GM13976 (cell line): ENCODE measurements at regions not wholly inside any gene's neighbourhood (a gene's known extent, or its start where the extent isn't known, plus 50 kb on each side); places are given as distances from the start of the nearest gene placed in this dataset.

Source experiments
- DNase-seq: peaks from one replicate; pipeline ENCODE4 v3.0.0; 2012; ENCODE audit warnings: low spot score
- CTCF ChIP-seq: IDR thresholded peaks from 2 replicates; pipeline ENCODE4 v1.5.1; 2012; ENCODE audit warnings: borderline replicate concordance, mild to moderate bottlenecking; ENCODE audit not compliant: insufficient read depth; ENCODE audit errors: extremely low read depth, missing control alignments, control extremely low read depth
- in situ Hi-C: fragments of 300-500 bp; cut with MboI; formaldehyde crosslinking; loops from one replicate; pipeline ENCODE4 v1.12.0; 2022; ENCODE audit warnings: low sequenced_read_pairs, mixed read lengths, inconsistent platforms; ENCODE audit not compliant: unreplicated experiment

GRCh38 chr4:60296386-60296785 lies 903.7 kb upstream of the ADGRL3 start:
- DNase-seq = no peak
- in situ Hi-C loops = no loop called here
- no peak for TF ChIP-seq CTCF

GRCh38 chr4:60313611-60314178 lies 886.4 kb upstream of the ADGRL3 start:
- in situ Hi-C loops = no loop called here
- DNase-seq = no peak
- TF ChIP-seq CTCF = no peak

GRCh38 chr4:60314416-60314815 lies 885.7 kb upstream of the ADGRL3 start:
- TF ChIP-seq CTCF = no peak
- in situ Hi-C loops = no loop called here
- DNase-seq = no peak

GRCh38 chr4:60315586-60315985 lies 884.5 kb upstream of the ADGRL3 start:
- no peak for DNase-seq
- no peak for TF ChIP-seq CTCF
- in situ Hi-C loops = no loop called here

GRCh38 chr4:60326735-60327134 lies 873.4 kb upstream of the ADGRL3 start:
- no peak for DNase-seq
- in situ Hi-C loops = no loop called here
- no peak for TF ChIP-seq CTCF

- TF ChIP-seq CTCF = no peak
- in situ Hi-C loops = no loop called here
- DNase-seq = no peak
Observed at GRCh38 chr4:60327651-60328050, 872.5 kb upstream of the ADGRL3 start.

GRCh38 chr4:60344908-60345307 lies 855.2 kb upstream of the ADGRL3 start:
- in situ Hi-C loops = no loop called here
- no peak for DNase-seq
- TF ChIP-seq CTCF = no peak
